GM12891 (cell line): ENCODE measurements at regions not wholly inside any gene's neighbourhood (a gene's known extent, or its start where the extent isn't known, plus 50 kb on each side); places are given as distances from the start of the nearest gene placed in this dataset.
"Not testable (repeated sequence)": the region's sequence is repeated elsewhere in the genome, so short reads cannot be mapped to it uniquely, and the experiment has no call there.

Experiments used
- DNase-seq: peaks from one replicate; pipeline ENCODE4 v3.0.0; 2011; ENCODE audit warnings: low spot score; ENCODE audit not compliant: insufficient read length
- FAIRE-seq: peaks from 2 replicates; lab custom pipeline; 2011; peaks lifted over from hg19 to GRCh38; lab: Jason Lieb, UNC
- PAX5 ChIP-seq: IDR thresholded peaks from 2 replicates; pipeline ENCODE4 v1.6.1; 2011; ENCODE audit warnings: low read length, moderate library complexity, mild to moderate bottlenecking; ENCODE audit not compliant: insufficient read depth, severe bottlenecking
- POLR2A ChIP-seq: IDR thresholded peaks from 2 replicates; pipeline ENCODE4 v1.6.1; 2011; ENCODE audit warnings: low read depth, low read length, control low read depth
- POLR2AphosphoS5 ChIP-seq: IDR thresholded peaks from 2 replicates; pipeline ENCODE4 v1.6.1; 2011; ENCODE audit warnings: low read depth, low read length, control low read depth
- POU2F2 ChIP-seq: IDR thresholded peaks from 2 replicates; pipeline ENCODE4 v1.6.1; 2011; ENCODE audit warnings: low read depth, mild to moderate bottlenecking, control low read depth, low read length, moderate library complexity
- SPI1 ChIP-seq: IDR thresholded peaks from 2 replicates; pipeline ENCODE4 v1.6.1; 2011; ENCODE audit warnings: low read depth, low read length, control low read depth
- TAF1 ChIP-seq: IDR thresholded peaks from 2 replicates; pipeline ENCODE4 v1.6.1; 2011; ENCODE audit warnings: low read depth, low read length, control low read depth

DNA sequence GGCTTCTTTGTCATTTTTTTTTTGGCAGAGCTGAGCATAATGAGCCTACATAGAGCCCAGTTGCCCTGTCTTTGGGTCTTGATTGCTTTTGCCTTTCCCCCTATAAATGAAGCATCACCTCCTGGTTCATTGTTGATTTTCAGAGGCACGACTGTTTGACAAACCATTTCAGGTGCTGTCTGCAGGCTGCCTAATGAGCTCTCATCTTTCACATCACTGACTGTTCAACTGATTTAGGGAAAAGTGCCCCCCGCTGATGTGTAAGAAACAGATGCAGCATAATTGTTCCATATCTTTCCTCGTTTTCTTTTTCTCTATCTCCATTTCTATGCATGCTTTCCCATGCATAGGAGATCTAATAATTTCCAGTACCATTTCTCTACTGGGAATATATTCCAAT lies 338.6 kb downstream of the TMEM38B start:
- DNase-seq (no peak), FAIRE-seq (no peak)
- no peak for TF ChIP-seq SPI1

- TF ChIP-seq POLR2AphosphoS5, result no peak
- no peak for TF ChIP-seq POLR2A
- TF ChIP-seq POU2F2, result no peak
- no peak for TF ChIP-seq TAF1
- no peak for TF ChIP-seq PAX5
- TF ChIP-seq SPI1, result no peak
- DNase-seq, result no peak
These were observed 341.5 kb downstream of the TMEM38B start for GRCh38 chr9:106035806-106036205.

GRCh38 chr9:106038266-106039001 lies 344.1 kb downstream of the TMEM38B start:
- FAIRE-seq (no peak), DNase-seq (no peak)
- TF ChIP-seq POLR2A, result no peak
- TF ChIP-seq PAX5, result no peak
- TF ChIP-seq POLR2AphosphoS5, result no peak
- no peak for TF ChIP-seq TAF1
- TF ChIP-seq POU2F2, result no peak
- TF ChIP-seq SPI1, result no peak

More at GRCh38 chr9:106035806-106036205, 341.5 kb downstream of the TMEM38B start:
- no peak for FAIRE-seq

DNA sequence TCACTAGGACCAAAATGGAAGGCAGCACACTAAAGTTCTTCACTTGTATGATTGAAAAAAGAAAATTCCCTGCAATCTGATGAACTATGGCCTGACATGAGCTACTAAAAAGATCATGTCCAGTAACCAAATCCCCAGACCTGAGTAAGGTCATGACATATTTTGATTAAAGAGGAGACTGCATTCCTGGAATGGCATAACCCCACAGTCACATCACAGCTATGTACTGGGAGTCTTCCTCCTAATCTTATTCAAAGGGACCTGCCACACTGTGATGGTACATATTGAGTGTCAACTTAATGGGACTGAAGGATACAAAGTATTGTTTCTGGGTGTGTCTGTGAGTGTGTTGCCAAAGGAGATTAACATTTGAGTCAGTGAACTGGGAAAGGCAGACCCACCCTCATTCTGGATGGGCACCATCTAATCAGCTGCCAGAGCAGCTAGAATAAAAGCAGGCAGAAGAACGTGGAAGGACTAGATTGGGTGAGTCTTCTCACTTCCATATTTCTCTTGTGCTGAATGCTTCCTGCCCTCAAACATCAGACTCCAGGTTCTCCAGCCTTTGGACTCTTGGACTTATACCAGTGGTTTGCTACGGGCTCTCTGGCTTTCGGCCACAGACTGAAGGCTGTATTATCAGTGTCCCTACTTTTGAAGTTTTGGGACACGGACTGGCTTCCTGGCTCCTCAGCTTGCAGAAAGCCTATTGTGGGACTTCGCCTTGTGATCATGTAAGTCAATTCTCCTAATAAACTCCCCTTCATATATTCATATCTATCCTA lies 345.0 kb downstream of the TMEM38B start:
- TF ChIP-seq POLR2A (no peak), TAF1 (no peak), POLR2AphosphoS5 (no peak), PAX5 (no peak), SPI1 (no peak), POU2F2 (no peak)
- DNase-seq, result no peak
- no peak for FAIRE-seq

GRCh38 chr9:106041920-106042319 lies 347.6 kb downstream of the TMEM38B start:
- FAIRE-seq, DNase-seq: not testable (repeated sequence)

- no peak for FAIRE-seq
- DNase-seq, result no peak
- TF ChIP-seq SPI1 (no peak), PAX5 (no peak), POLR2A (no peak), POLR2AphosphoS5 (no peak), POU2F2 (no peak), TAF1 (no peak)
These were observed 357.2 kb downstream of the TMEM38B start for GRCh38 chr9:106051545-106051944.

DNA sequence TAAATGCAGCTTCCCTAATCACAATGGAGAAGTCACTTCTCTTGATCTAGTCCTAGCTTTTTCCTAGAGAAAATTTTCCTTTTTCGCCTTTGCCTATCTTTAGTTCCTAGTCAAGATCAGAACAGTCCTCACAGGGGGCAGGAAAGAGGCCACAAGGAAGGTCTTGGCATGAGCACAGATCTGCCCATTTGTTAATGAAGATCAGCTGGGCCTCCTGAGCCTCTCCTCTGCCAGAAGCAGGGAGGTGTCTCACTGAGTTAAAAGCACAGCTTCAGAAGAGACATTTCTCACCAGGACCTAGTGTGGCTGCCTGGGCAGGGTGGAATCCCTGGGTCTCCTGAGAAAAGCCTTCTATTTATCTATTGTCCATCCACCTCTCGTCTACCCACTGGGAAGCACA lies 357.8 kb downstream of the TMEM38B start:
- TF ChIP-seq TAF1, result no peak
- no peak for TF ChIP-seq POLR2A
- TF ChIP-seq POU2F2, result no peak
- TF ChIP-seq SPI1, result no peak
- TF ChIP-seq POLR2AphosphoS5, result no peak
- no peak for TF ChIP-seq PAX5
- DNase-seq (no peak), FAIRE-seq (no peak)

- TF ChIP-seq POLR2A, result no peak
- TF ChIP-seq PAX5, result no peak
- no peak for TF ChIP-seq TAF1
- DNase-seq, result no peak
- no peak for FAIRE-seq
These were observed 358.4 kb downstream of the TMEM38B start for GRCh38 chr9:106052735-106053134.

DNA sequence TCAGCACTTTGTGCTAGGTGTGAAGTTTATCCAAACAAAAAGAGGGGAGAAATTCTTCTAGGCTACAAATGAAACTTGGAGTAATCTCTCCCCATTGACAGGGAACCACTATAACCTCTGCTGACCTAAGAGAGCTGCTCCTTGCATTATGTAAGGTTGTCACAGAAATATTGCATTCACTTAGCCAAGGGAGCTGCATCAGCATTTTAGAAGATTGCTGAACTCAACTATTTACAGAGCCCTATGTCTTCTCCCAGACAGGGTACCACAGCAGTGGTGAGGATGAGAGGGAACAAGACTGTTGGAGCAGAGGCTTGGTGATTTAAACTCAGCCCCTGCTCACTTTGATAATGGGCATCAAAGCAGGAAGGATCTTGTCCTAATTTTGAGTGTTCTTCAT lies 362.0 kb downstream of the TMEM38B start:
- FAIRE-seq, result no peak
- no peak for DNase-seq
- no peak for TF ChIP-seq POLR2AphosphoS5
- TF ChIP-seq POLR2A, result no peak
- TF ChIP-seq TAF1, result no peak
- no peak for TF ChIP-seq PAX5
- TF ChIP-seq POU2F2, result no peak
- TF ChIP-seq SPI1, result no peak

DNA sequence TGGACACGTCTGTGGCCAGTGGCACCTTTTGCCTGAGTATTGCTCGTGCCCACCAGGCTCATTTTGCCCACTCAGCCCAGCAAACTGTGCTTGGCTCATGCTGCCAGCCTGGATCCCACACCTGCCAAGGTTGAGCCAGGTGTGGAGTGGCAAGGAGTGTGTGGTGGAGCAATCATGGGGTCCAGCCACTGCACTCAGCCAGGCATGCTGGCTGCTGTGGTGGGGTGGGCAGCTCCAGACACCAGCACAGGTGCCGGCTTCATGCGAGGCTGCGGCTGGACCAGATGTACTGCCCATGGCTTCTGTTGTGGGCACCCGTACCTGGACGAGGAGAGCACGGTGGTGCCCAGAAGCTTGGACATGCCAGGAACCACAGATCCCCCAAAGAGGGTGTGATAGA lies 364.1 kb downstream of the TMEM38B start:
- DNase-seq (no peak), FAIRE-seq (no peak)
- no peak for TF ChIP-seq TAF1
- TF ChIP-seq POLR2AphosphoS5, result no peak
- no peak for TF ChIP-seq POLR2A
- TF ChIP-seq SPI1, result no peak
- no peak for TF ChIP-seq POU2F2
- no peak for TF ChIP-seq PAX5

GRCh38 chr9:106059886-106060285 lies 365.5 kb downstream of the TMEM38B start:
- TF ChIP-seq POU2F2, result no peak
- TF ChIP-seq TAF1, result no peak
- TF ChIP-seq POLR2AphosphoS5, result no peak
- TF ChIP-seq PAX5, result no peak
- DNase-seq (no peak), FAIRE-seq (no peak)
